ENCODE measurements at regions not wholly inside any gene's neighbourhood (a gene's known extent, or its start where the extent isn't known, plus 50 kb on each side); places are given as distances from the start of the nearest gene placed in this dataset.

DNA sequence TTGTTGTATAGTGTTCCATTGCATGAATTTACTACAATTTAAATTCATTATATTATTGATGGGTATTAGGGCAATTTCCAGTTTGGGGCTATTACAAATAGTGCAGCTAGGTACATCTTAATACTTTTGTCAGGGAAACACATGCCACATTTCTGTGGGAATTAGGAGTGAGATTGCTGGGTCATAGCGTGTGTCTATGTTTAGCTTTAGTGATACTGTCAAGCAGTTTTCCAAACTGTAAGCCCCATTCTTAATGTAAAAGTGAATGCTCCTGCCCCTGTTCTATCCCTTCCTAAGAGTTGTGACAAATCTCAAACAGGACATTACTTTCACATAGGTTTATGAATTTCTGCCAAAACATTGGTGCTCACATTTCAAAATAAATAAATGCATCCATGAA, 184.5 kb upstream of the ANKRD28 start:
- H3K4me2 ChIP-seq (ENCODE audit: control insufficient read depth, insufficient read depth): no peak overlapping the region
- FAIRE-seq: no peak
- in situ Hi-C loops (cut with MboI): no loop called here
- POLR2A ChIA-PET: no interaction called here
- BruUV-seq (replicated peaks): no TSS peak
- DNase-seq (ENCODE audit: low read depth, low spot score): no peak
- SMC1A ChIA-PET (ENCODE audit: uncharacterized antibody, unreplicated experiment): no interaction called here
- H4K20me1 ChIP-seq (ENCODE audit: control insufficient read depth, insufficient read depth): no peaks in the 10 kb centered on the region
- RAD21 ChIA-PET (ENCODE audit: unreplicated experiment): interaction anchor here (1.3 kb wide), 1 partner anchor 166 kb away, joined by 3 read pairs; no protein-coding TSS in a partner anchor
- no peaks in the 10 kb centered on the region for H3K79me2 ChIP-seq (ENCODE audit: control insufficient read depth, insufficient read depth, low read length)
- intact Hi-C loops (cut with micrococcal nuclease; ENCODE audit: unreplicated experiment): no loop called here
- H3K27ac ChIP-seq (ENCODE audit: control insufficient read depth, insufficient read depth): no peak overlapping the region
- H3K27me3 ChIP-seq (replicated peaks in 1 of 2; ENCODE audit: control insufficient read depth in 2 of 2, insufficient read depth in 2 of 2, low read length in 1 of 2): no peaks in the 10 kb centered on the region
- H3K4me3 ChIP-seq: no peak overlapping the region
- no peaks in the 10 kb centered on the region for H3K4me1 ChIP-seq (ENCODE audit: control insufficient read depth, insufficient read depth, low read length)
- H2AFZ ChIP-seq (ENCODE audit: control insufficient read depth, low read depth, low read length): no peak overlapping the region
- no peaks in the 10 kb centered on the region for H3K9me3 ChIP-seq (replicated peaks; ENCODE audit: control insufficient read depth, insufficient read depth, low read length)
- ATAC-seq: no peak
- CTCF ChIA-PET: no interaction called here
- H3K9ac ChIP-seq (ENCODE audit: control insufficient read depth, insufficient read depth, low read length): no peak overlapping the region
- whole genome bisulfite sequencing (ENCODE audit: insufficient coverage, insufficient replicate concordance, low lambda C conversion rate, missing lambda C conversion rate): 37% methylated on average over 1 of the region's 1 CpG
- no peaks in the 10 kb centered on the region for H3K36me3 ChIP-seq (ENCODE audit: control insufficient read depth in 2 of 2, insufficient read depth in 2 of 2, low read length in 1 of 2)
- TF ChIP-seq NR2C1 (IDR thresholded peaks at IDR 0.05): no peak
- no peak for TF ChIP-seq BCL11A (IDR thresholded peaks at IDR 0.05; ENCODE audit: low read depth, low read length)
- TF ChIP-seq, protein P1, sequence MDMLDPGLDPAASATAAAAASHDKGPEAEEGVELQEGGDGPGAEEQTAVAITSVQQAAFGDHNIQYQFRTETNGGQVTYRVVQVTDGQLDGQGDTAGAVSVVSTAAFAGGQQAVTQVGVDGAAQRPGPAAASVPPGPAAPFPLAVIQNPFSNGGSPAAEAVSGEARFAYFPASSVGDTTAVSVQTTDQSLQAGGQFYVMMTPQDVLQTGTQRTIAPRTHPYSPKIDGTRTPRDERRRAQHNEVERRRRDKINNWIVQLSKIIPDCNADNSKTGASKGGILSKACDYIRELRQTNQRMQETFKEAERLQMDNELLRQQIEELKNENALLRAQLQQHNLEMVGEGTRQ (IDR thresholded peaks at IDR 0.05; ENCODE audit: borderline replicate concordance, low read depth, low read length): no peak
- TF ChIP-seq RCOR1 (conservative IDR thresholded peaks at IDR 0.05; ENCODE audit: low read depth, low read length): no peak
- TF ChIP-seq ZNF592 (IDR thresholded peaks at IDR 0.05): no peak
- TF ChIP-seq, protein P2, sequence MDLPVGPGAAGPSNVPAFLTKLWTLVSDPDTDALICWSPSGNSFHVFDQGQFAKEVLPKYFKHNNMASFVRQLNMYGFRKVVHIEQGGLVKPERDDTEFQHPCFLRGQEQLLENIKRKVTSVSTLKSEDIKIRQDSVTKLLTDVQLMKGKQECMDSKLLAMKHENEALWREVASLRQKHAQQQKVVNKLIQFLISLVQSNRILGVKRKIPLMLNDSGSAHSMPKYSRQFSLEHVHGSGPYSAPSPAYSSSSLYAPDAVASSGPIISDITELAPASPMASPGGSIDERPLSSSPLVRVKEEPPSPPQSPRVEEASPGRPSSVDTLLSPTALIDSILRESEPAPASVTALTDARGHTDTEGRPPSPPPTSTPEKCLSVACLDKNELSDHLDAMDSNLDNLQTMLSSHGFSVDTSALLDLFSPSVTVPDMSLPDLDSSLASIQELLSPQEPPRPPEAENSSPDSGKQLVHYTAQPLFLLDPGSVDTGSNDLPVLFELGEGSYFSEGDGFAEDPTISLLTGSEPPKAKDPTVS (IDR thresholded peaks at IDR 0.05; ENCODE audit: low read depth, low read length): no peak
- TF ChIP-seq IKZF1 (conservative IDR thresholded peaks at IDR 0.05): no peak
- TF ChIP-seq MTA2 (IDR thresholded peaks at IDR 0.05; ENCODE audit: low read depth): no peak
- no peak for TF ChIP-seq FOXK2 (IDR thresholded peaks at IDR 0.05)
- no peak for TF ChIP-seq JUNB (IDR thresholded peaks at IDR 0.05)

Measured in GM12878 (cell line).